ENCODE measurements at regions not wholly inside any gene's neighbourhood (a gene's known extent, or its start where the extent isn't known, plus 50 kb on each side); places are given as distances from the start of the nearest gene placed in this dataset.

DNA sequence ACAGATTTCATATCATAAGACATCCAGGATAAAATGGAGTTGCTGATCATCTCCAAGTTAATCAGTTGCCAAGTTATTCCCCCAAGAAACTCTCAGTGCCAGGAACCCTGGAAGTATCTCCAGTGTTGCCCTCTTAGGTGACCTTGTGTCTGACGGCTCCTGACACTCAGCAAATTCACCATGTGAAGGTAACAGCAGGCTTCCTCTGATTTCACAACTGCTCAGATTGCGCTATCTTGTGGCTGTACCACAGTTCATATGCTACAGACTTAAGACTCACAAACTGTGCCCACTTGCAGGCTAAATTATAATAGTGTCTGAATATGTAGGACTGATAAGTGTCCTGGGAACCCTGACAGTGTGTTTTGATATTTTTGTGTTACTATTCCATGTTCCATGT lies 186.6 kb upstream of the OPRM1 start:
- TF ChIP-seq CTCF (IDR thresholded peaks at IDR 0.05) (no peak), ZFX (IDR thresholded peaks at IDR 0.05; ENCODE audit: borderline replicate concordance) (no peak)
